SK-N-SH (cell line): ENCODE measurements at regions not wholly inside any gene's neighbourhood (a gene's known extent, or its start where the extent isn't known, plus 50 kb on each side); places are given as distances from the start of the nearest gene placed in this dataset.

Experiments used
- CTCF ChIA-PET: fragments of 300-600, 350-600 bp; formaldehyde crosslinking; extraction: SDS; loops from one replicate; lab custom pipeline; 2021; lab: Yijun Ruan, JAX
- POLR2A ChIA-PET: fragments of 350-600 bp; sonication (Branson Sonifier 250); formaldehyde crosslinking; extraction: SDS; loops from one replicate; lab custom pipeline; 2020; ENCODE audit warnings: antibody characterized with exemption, inconsistent platforms; lab: Yijun Ruan, JAX
- DNase-seq: peaks from one replicate; pipeline ENCODE4 v3.0.0; 2012
- H2AFZ ChIP-seq: fragments of 200-600 bp; sonication (generic); 2 replicates; pipeline ENCODE4 v1.8.1; 2016; ENCODE audit warnings: antibody characterized with exemption, mild to moderate bottlenecking, low read depth
- H3F3A ChIP-seq: fragments of 200-600 bp; sonication (generic); replicated peaks from 2 replicates; pipeline ENCODE3; 2016; ENCODE audit warnings: antibody characterized with exemption, mild to moderate bottlenecking; ENCODE audit not compliant: insufficient read depth
- H3K27ac ChIP-seq, 2 experiments: fragments of 200-500 bp in 1 of 2; fragments of 200-600 bp in 1 of 2; sonication (Bioruptor generic) in 1 of 2; sonication (generic), shearing (Covaris generic) in 1 of 2; 2 replicates each; pipeline versions ENCODE4 v1.5.1 to v1.6.1; 2014 to 2016; ENCODE audit warnings: low read depth in 2 of 2, inconsistent platforms in 1 of 2, low read length in 1 of 2, mild to moderate bottlenecking in 1 of 2, mixed read lengths in 1 of 2
- H3K27me3 ChIP-seq: fragments of 200-600 bp; sonication (generic), shearing (Covaris generic); 2 replicates; pipeline ENCODE4 v1.6.1; 2016; ENCODE audit warnings: mixed run types; ENCODE audit not compliant: insufficient read depth
- H3K36me3 ChIP-seq, 2 experiments: fragments of 200-500 bp in 1 of 2; fragments of 200-600 bp in 1 of 2; sonication (Bioruptor generic) in 1 of 2; sonication (generic) in 1 of 2; replicated peaks in 1 of 2; 2 replicates each; pipeline versions ENCODE3 to v1.5.1; 2014 to 2016; ENCODE audit warnings: low read length in 1 of 2, mild to moderate bottlenecking in 1 of 2; ENCODE audit not compliant: insufficient read depth in 2 of 2, control insufficient read depth in 1 of 2
- H3K4me1 ChIP-seq, 2 experiments: fragments of 200-500 bp in 1 of 2; fragments of 200-600 bp in 1 of 2; sonication (Bioruptor generic) in 1 of 2; sonication (generic), shearing (Covaris generic) in 1 of 2; 2 replicates each; pipeline versions ENCODE4 v1.5.1 to v1.6.1; 2014 to 2016; ENCODE audit warnings: low read depth in 1 of 2, low read length in 1 of 2, mixed run types in 1 of 2; ENCODE audit not compliant: insufficient read depth in 2 of 2, control insufficient read depth in 1 of 2
- H3K4me2 ChIP-seq: fragments of 200-600 bp; sonication (generic), shearing (Covaris generic); 2 replicates; pipeline ENCODE4 v1.6.1; 2017; ENCODE audit warnings: mixed run types
- H3K4me3 ChIP-seq, 2 experiments: fragments of 200-500 bp in 1 of 2; fragments of 200-600 bp in 1 of 2; sonication (Bioruptor generic) in 1 of 2; sonication (generic), shearing (Covaris generic) in 1 of 2; 2 replicates each; pipeline versions ENCODE4 v1.5.1 to v1.8.1; 2014 to 2016; ENCODE audit warnings: low read depth in 2 of 2, inconsistent platforms in 1 of 2, low read length in 1 of 2, mild to moderate bottlenecking in 1 of 2, mixed read lengths in 1 of 2, moderate library complexity in 1 of 2
- H3K79me2 ChIP-seq: fragments of 200-600 bp; sonication (generic); 2 replicates; pipeline ENCODE4 v1.8.1; 2017; ENCODE audit warnings: mild to moderate bottlenecking; ENCODE audit not compliant: insufficient read depth
- H3K9ac ChIP-seq: fragments of 200-600 bp; sonication (generic); 2 replicates; pipeline ENCODE4 v1.6.1; 2017; ENCODE audit warnings: mixed run types
- H3K9me2 ChIP-seq: fragments of 200-600 bp; sonication (generic); 2 replicates; pipeline ENCODE4 v1.6.1; 2017; ENCODE audit warnings: mixed run types
- H3K9me3 ChIP-seq: fragments of 200-600 bp; sonication (generic); 2 replicates; pipeline ENCODE4 v1.6.1; 2017; ENCODE audit warnings: mixed run types, mild to moderate bottlenecking, moderate library complexity
- H4K20me1 ChIP-seq: fragments of 200-600 bp; sonication (generic); 2 replicates; pipeline ENCODE4 v1.6.1; 2017; ENCODE audit warnings: mild to moderate bottlenecking, mixed run types; ENCODE audit not compliant: insufficient read depth
- CHD2 ChIP-seq: fragments of 150-350 bp; IDR thresholded peaks from 2 replicates; pipeline ENCODE4 v1.6.1; 2018; ENCODE audit warnings: low read length; ENCODE audit not compliant: partially characterized antibody
- ELF1 ChIP-seq: IDR thresholded peaks from 2 replicates; pipeline ENCODE4 v1.4.0; 2012
- EP300 ChIP-seq, 2 experiments: IDR thresholded peaks; 2 replicates each; pipeline versions ENCODE4 v1.4.0 to v1.6.1; 2012; ENCODE audit warnings: borderline replicate concordance in 1 of 2, low read depth in 1 of 2, low read length in 1 of 2
- FOXM1 ChIP-seq: IDR thresholded peaks from 2 replicates; pipeline ENCODE4 v1.4.0; 2012; ENCODE audit warnings: low read depth, mild to moderate bottlenecking
- GABPA ChIP-seq: IDR thresholded peaks from 2 replicates; pipeline ENCODE4 v1.4.0; 2012; ENCODE audit warnings: low read depth, mild to moderate bottlenecking
- GATA2 ChIP-seq: sonication (generic); formaldehyde crosslinking; IDR thresholded peaks from 2 replicates; pipeline ENCODE4 v1.5.0; 2020; ENCODE audit warnings: mild to moderate bottlenecking, missing genetic modification reagents
- IRF3 ChIP-seq: fragments of 150-350 bp; IDR thresholded peaks from 2 replicates; pipeline ENCODE4 v1.6.1; 2016; ENCODE audit warnings: mild to moderate bottlenecking, low read depth, low read length
- JUND ChIP-seq: IDR thresholded peaks from 2 replicates; pipeline ENCODE4 v1.4.0; 2012
- MAX ChIP-seq: IDR thresholded peaks from 2 replicates; pipeline ENCODE4 v1.4.0; 2012; ENCODE audit warnings: low read depth
- RCOR1 ChIP-seq: fragments of 150-350 bp; IDR thresholded peaks from 2 replicates; pipeline ENCODE4 v1.6.1; 2017; ENCODE audit warnings: antibody characterized with exemption, low read length
- REST ChIP-seq: IDR thresholded peaks from 2 replicates; pipeline ENCODE4 v1.6.1; 2012; ENCODE audit warnings: mild to moderate bottlenecking, low read depth, low read length, moderate library complexity
- RXRA ChIP-seq: IDR thresholded peaks from 2 replicates; pipeline ENCODE4 v1.4.0; 2012; ENCODE audit warnings: low read depth, mild to moderate bottlenecking, borderline replicate concordance
- SMC3 ChIP-seq: IDR thresholded peaks from 2 replicates; pipeline ENCODE4 v1.6.1; 2012; ENCODE audit warnings: low read depth, low read length, improper control_type of control experiment
- TAF1 ChIP-seq: IDR thresholded peaks from 2 replicates; pipeline ENCODE4 v1.6.1; 2012; ENCODE audit warnings: low read depth, mild to moderate bottlenecking, low read length, moderate library complexity, borderline replicate concordance
- TCF12 ChIP-seq: IDR thresholded peaks from 2 replicates; pipeline ENCODE4 v1.4.0; 2012
- TEAD4 ChIP-seq: IDR thresholded peaks from 2 replicates; pipeline ENCODE4 v1.4.0; 2012; ENCODE audit warnings: mild to moderate bottlenecking, borderline replicate concordance; ENCODE audit not compliant: insufficient read depth
- WGBS: methylation state at CpG from one replicate; pipeline ENCODE4 v1.1.6; 2017; ENCODE audit warnings: low lambda C conversion rate; 5-methylcytosine and 5-hydroxymethylcytosine counted together

- no peaks in the 10 kb centered on the region for H3K36me3 ChIP-seq
- no peaks in the 10 kb centered on the region for H3K79me2 ChIP-seq
- no peaks in the 10 kb centered on the region for H4K20me1 ChIP-seq
- no peak overlapping the region for H3K27ac ChIP-seq
- no peak overlapping the region for H3K4me2 ChIP-seq
- no peaks in the 10 kb centered on the region for H3K9me2 ChIP-seq
- no peak overlapping the region for H3K4me3 ChIP-seq
- CTCF ChIA-PET, result interaction anchor here (1.4 kb wide), 1 partner anchor 1248 kb away, joined by 4 read pairs; no protein-coding TSS in a partner anchor
- DNase-seq, result no peak
- peaks cover 7% of the 10 kb centered on the region; the same call in 1 of the 2 replicates for H3K27me3 ChIP-seq
- no peak overlapping the region for H3K9ac ChIP-seq
- H2AFZ ChIP-seq, result no peak overlapping the region
- WGBS, result 11% methylated on average over 7 of the region's 7 CpGs
- H3F3A ChIP-seq, result no peaks in the 10 kb centered on the region
- no peak for TF ChIP-seq SMC3
- TF ChIP-seq JUND, result no peak
- TF ChIP-seq FOXM1, result no peak
- TF ChIP-seq MAX, result no peak
- no peak for TF ChIP-seq GATA2 (CRISPR knock-in tag)
- no peak for TF ChIP-seq EP300 (IDR thresholded peaks at IDR 0.05; ENCODE audit: borderline replicate concordance in 1 of 2, low read depth in 1 of 2, low read length in 1 of 2)
- no peak for TF ChIP-seq CHD2
- TF ChIP-seq TEAD4, result no peak
- no peak for TF ChIP-seq RXRA
- TF ChIP-seq RCOR1, result no peak
- TF ChIP-seq IRF3, result no peak
- no peak for TF ChIP-seq TCF12
- TF ChIP-seq ELF1, result no peak
- TF ChIP-seq REST, result no peak
- TF ChIP-seq GABPA, result no peak
- no peak for TF ChIP-seq TAF1
- H3K9me3 ChIP-seq, result no peaks in the 10 kb centered on the region
- POLR2A ChIA-PET, result no interaction called here
- H3K4me1 ChIP-seq, result no peaks in the 10 kb centered on the region
These were observed 182.4 kb downstream of the ACTL7B start for GRCh38 chr9:108673386-108673785.
